ENCODE measurements at regions not wholly inside any gene's neighbourhood (a gene's known extent, or its start where the extent isn't known, plus 50 kb on each side); places are given as distances from the start of the nearest gene placed in this dataset.

- no peak for TF ChIP-seq POLR2A (IDR thresholded peaks at IDR 0.05; ENCODE audit: low read depth)
- no peak for TF ChIP-seq CTCF (IDR thresholded peaks at IDR 0.05)
- no peak for TF ChIP-seq POLR2AphosphoS5 (IDR thresholded peaks at IDR 0.05)
Observed at GRCh38 chr1:82823876-82824275, 1023.1 kb downstream of the ADGRL2 start.
